HG02852 (cell line): ENCODE measurements at regions not wholly inside any gene's neighbourhood (a gene's known extent, or its start where the extent isn't known, plus 50 kb on each side); places are given as distances from the start of the nearest gene placed in this dataset.
"Not testable (repeated sequence)": the region's sequence is repeated elsewhere in the genome, so short reads cannot be mapped to it uniquely, and the experiment has no call there.

Source experiments
- ATAC-seq: cut with Tn5 transposase; IDR thresholded peaks from one replicate; pipeline ENCODE4 v1.9.1; 2021; ENCODE audit warnings: mild to moderate bottlenecking, moderate library complexity; ENCODE audit not compliant: unreplicated experiment

GRCh38 chr3:132084982-132085381 is 50.2 kb upstream of the CPNE4 start:
- no peak for ATAC-seq

DNA sequence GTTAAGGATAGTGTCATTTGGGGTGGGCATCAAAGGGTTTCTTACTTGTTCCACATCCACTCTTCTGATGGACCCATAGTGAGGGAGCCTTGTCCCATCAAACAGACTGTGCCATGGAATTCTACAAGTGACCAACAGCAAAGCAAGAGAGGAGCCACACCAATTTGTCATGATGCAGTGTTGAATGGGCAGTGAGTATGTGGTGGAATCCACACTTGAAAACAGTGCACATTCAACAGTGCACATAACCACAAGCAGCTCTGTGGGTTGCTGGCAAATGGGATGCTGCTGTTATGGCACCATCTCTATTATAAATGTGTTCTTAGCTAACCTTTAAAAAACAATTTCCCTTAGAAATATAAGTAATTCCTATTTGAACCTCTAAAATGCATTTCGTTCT is 52.5 kb upstream of the CPNE4 start:
- no peak for ATAC-seq

GRCh38 chr3:132088291-132088690 is 53.5 kb upstream of the CPNE4 start:
- no peak for ATAC-seq

- ATAC-seq = no peak
Observed at GRCh38 chr3:132090921-132091320, 56.1 kb upstream of the CPNE4 start.

- no peak for ATAC-seq
Observed at GRCh38 chr3:132116601-132117000, 81.8 kb upstream of the CPNE4 start.

GRCh38 chr3:132117642-132118041 is 82.8 kb upstream of the CPNE4 start:
- no peak for ATAC-seq

GRCh38 chr3:132119531-132119930 is 84.7 kb upstream of the CPNE4 start:
- ATAC-seq = no peak

GRCh38 chr3:132124096-132124495 is 89.3 kb upstream of the CPNE4 start:
- ATAC-seq = no peak

- ATAC-seq = no peak
Observed at GRCh38 chr3:132124651-132125284, 90.0 kb upstream of the CPNE4 start.

DNA sequence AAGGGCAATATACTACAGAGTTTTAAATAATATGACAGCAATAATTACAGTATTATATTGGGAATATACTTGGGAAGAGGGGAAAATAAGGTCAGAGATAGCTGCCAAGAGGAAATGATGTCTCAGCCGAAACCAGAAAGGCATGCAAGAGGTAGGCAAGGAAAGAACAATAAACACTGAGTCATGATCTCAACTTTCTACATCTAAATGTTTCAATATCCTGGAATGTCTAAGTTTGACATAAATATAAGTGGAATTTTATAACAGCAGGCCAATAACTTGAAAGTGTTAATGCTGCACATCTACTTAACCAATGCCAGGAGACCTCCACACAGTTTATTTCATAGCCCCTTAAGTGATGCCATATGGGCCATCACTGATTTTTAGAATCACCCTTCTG is 99.8 kb upstream of the CPNE4 start:
- ATAC-seq = no peak

DNA sequence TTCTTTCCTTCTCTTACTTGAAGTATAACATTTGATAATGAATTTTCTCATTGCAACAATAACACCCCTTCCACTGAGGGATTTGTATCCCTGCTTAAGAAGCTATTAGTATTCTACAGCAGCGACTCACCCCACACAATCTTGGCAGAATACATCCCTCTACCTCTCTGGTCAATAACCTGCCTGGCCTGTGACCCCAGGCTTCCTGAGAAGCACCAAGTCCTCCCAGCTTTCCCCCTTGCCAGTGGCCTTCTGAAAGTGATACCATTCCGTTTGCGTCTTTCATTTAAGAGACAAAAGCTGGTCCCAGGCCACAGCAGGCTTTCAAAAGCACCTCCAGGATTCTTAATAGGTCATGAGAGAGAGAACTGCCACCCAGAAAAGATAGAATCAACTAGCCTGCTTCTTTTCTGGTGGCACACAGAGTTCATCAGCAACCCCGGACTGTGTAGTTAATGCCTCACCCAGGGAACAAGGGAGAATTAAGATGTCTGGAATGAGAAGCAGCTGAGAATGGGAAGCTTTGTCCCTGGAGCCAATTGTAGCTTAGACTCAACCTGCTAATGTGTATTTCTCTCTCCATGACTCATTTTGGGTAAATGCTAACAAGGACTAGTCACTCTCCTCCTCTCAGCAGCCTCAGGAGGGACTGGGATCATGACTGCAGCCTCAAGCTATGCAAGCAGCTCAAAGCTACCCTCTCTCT is 101.0 kb upstream of the CPNE4 start:
- ATAC-seq = no peak

- no peak for ATAC-seq
Observed at GRCh38 chr3:132136334-132136716, 101.5 kb upstream of the CPNE4 start.

- ATAC-seq = not testable (repeated sequence)
Observed at GRCh38 chr3:132136902-132137301, 102.1 kb upstream of the CPNE4 start.

DNA sequence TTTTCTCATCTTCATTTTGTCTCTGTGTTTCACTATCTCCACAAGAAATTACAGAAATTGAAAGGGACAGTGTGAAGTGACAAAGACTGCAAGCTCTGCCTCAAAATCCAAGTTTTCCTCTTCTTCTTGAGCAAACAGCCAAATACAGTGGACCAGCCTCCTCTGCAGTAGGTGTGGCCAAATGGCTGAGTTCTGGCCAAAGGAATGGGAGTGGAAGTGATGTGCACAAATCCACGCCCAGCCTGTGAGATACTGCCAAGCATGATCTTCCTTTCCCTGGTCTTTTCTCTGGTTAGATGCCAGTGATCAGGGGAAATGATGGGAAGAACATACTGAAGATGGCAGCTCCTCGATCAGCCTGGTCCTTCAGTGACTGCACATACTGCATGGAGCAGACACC is 111.0 kb upstream of the CPNE4 start:
- no peak for ATAC-seq

DNA sequence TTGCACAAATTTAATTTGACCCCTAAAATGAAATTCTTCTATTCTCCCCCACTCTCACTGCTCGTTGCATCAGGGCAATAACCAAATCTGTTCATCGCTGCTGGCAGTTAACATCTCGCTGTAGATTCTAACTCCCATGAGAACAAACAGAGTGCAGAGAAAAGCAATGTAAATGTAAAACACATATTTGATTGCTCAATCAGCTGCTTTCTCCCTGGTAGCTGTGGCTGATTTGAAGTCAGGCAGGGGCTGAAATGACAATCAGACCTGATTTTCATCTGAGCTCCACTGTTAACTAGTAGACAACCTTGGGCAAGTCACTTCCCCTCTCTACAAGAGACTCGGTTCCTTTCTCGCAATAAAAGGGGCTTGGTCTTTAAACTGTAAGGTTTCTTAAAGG is 119.8 kb upstream of the CPNE4 start:
- no peak for ATAC-seq

DNA sequence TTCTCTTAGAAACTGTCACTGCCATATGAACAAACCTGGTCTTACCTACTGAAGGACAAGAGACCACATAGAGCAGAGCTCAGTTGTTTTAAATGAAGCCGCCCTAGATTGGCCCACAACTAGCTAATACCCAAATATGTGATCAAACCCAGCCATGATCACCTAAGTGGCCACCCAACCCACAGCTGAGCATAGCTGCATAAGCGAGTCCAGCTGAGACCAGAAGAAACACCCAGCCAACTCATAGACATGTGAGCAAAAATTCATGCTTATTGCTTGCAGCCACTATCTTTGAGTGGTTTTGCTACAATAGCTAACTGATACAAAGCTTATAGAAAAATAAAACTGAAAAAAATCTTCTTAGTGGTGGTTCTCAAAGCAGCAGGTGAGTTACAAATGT is 124.3 kb upstream of the CPNE4 start:
- no peak for ATAC-seq

DNA sequence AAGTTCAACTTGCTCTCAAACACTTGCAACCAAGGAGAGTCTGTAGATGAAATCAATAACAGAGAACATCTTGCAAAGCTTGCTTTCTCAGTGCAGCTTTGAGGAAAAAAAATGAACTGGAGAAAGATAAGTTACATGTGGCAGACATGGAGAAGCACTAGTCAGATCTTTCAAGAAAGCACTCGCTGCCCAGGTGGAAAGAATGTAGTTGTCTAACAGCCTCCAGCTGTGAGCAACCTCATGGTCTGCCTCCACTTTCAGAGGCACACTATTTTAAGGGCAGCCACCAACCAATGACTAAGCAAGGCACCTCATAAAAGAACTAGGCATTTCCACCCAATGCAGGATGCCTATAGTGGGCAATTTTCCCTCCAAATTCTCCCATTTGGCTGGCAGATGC is 125.4 kb upstream of the CPNE4 start:
- no peak for ATAC-seq

- ATAC-seq = no peak
Observed at GRCh38 chr3:132161608-132162007, 126.8 kb upstream of the CPNE4 start.

DNA sequence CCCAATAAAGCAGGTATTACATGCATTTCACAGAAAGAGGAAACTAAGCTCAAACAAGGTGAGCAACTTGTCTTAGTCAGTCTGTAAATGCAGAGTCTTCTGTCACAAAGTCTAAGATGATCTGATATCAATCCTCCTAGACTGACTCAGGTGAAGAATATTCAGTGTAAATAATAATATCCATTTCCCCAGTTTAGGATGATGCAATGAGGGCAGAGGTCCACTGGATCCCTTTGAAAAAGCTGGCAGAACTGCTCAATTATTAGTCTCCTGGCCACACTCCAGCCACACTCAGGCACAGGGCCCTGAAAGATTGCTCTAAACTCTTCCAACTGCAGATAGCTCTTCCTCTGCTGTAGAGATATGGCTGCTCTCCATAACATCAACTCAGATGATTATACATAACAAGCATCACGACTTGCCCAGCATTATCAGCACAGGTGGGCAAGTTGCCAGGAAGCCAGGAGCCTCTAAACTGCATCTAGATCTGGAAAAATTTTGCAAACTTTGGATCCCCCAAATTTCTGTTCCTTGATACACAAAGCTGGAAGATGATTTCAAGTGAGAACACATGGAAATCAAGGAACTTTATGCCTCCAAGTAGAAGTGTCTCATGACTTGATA is 129.8 kb upstream of the CPNE4 start:
- no peak for ATAC-seq

GRCh38 chr3:132167870-132168269 is 133.1 kb upstream of the CPNE4 start:
- no peak for ATAC-seq

GRCh38 chr3:132174500-132174899 is 139.7 kb upstream of the CPNE4 start:
- ATAC-seq = no peak

- ATAC-seq = peak; percentile 52
Observed at GRCh38 chr3:132180337-132180791, 136.8 kb upstream of the ACP3 start.
